SIG-M5 treated with dmso at 0.1 percent for 504 hours (cell line): ENCODE measurements at regions not wholly inside any gene's neighbourhood (a gene's known extent, or its start where the extent isn't known, plus 50 kb on each side); places are given as distances from the start of the nearest gene placed in this dataset.

Experiments used
- DNase-seq: peaks from one replicate; lab custom pipeline; 2025; ENCODE audit not compliant: unreplicated experiment; lab: John Stamatoyannopoulos, UW

- DNase-seq = no peak
These were observed 199.7 kb upstream of the MAMLD1 start for GRCh38 chrX:150163221-150163930.

GRCh38 chrX:150163956-150164726, 199.0 kb upstream of the MAMLD1 start:
- DNase-seq = no peak

GRCh38 chrX:150164971-150165600, 198.0 kb upstream of the MAMLD1 start:
- DNase-seq = no peak

GRCh38 chrX:150165776-150166610, 197.1 kb upstream of the MAMLD1 start:
- DNase-seq = no peak

- DNase-seq = no peak
These were observed 195.4 kb upstream of the MAMLD1 start for GRCh38 chrX:150167482-150168324.

GRCh38 chrX:150182161-150182560, 181.0 kb upstream of the MAMLD1 start:
- DNase-seq = no peak

GRCh38 chrX:150184491-150184890, 178.6 kb upstream of the MAMLD1 start:
- DNase-seq = no peak

DNA sequence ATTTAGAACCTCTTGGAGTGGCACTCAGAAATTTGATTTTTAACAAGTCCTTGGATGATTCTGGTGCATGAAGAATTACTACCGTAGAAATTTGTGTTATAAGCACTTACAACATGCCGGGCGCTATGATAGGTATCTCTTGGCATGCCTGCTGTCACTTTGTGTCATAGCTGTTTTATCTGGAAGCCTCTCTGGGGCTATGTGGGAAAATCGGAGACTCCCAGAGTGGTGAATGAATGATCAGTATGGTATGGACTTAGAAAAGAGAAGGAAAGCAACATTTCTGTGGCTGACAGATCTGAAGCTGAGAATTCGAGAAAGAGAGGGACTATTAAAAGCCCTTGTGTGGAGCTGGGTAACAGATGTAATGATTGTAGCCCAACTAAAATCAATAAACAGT, 177.4 kb upstream of the MAMLD1 start:
- DNase-seq = no peak

DNA sequence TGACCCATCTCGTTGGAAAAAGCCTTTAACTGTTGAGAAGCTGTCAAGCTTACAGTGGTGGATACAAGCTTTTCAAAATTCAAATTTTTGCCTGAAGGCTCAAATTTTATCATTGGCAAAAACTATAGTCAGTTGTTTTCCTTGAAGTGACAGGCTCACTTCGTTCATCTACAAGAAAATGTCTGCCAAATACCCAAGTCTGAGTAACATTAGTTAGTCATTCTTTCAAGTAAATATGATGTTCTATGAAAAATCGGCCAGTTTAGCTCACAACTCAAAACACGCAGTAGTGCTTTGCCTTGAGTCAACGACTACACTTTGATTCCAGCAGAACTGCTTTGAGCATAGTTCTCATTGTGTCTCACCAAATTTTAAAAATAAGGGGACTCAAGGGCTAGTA, 170.3 kb upstream of the MAMLD1 start:
- DNase-seq = no peak

DNA sequence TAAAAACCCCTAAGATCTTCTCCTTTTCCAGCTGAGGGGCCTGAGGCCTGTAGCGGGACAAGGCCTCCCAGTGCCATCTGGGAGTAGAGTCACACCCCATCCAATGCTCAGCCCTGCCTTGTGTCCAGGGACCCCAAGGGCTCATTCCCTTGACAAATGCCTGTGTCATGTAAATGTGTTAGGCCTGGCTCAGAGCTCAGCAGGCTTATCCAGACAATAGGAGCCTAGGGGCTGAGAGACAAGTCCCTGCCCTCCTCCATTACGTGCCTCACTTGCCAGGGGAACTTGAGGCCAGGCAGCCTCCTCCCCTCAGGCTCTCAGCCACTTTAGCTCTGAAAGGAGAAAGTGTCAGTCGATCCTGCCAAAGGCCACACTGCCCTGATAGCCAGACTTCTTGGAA, 166.8 kb upstream of the MAMLD1 start:
- DNase-seq = no peak

DNA sequence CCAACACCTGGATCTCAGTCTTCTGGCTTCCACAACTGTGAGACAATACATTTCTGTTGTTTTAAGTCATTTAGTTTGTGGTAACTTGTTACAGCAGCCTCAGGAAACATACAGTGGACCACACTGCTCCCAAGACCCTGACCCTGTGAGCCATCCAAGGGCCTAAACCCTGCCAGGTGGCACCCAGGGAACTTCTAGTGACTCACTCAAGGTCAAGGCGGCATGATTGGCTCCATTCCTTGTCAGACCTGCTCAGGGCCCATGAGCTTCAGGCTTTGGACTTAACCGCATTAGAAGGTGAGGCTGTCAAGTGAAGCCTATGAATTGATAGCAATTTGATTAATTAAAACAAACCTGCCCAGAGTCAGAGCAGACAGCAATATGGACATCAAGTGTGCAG, 165.7 kb upstream of the MAMLD1 start:
- DNase-seq = no peak

DNA sequence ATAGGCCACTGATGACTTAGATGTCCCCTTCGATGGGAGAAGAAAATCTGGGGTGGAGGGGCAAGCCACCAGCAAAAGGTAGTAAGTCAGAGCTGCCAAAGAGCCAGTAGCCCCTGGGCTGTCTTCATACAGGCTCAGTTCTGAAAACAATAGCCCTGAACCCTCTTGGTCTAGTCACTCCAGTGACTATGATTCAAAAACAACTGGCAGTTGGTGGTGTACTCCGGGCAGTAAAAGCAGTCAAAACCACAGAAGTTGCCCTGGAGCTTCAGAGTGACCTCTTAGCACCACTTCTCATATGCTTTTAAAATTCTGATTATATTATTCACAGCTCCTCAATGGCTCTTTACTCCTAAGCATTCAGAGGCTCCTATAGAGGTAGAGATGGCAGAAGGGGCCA, 164.3 kb upstream of the MAMLD1 start:
- DNase-seq = no peak

DNA sequence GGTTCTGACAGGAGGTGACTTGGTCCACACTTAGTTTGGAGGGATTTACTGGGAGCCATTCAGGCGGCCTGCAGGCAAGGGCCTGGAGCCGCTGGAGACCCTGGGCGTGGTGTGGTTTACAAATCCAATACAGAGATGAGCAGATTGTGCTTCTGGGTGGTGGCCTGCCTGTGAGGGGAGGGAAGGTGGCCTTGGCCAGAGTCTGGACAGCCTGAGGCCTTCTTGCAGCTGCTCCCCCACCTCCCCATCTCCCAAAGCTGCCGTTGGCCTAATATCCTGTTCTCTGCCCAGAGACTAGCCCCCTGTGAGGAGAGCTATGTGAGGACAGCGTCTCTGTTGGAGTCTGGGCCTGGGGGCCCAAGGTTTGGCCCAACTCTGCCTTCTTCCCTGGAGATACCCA, 163.9 kb upstream of the MAMLD1 start:
- no peak for DNase-seq

GRCh38 chrX:150199803-150200202, 163.3 kb upstream of the MAMLD1 start:
- no peak for DNase-seq

DNA sequence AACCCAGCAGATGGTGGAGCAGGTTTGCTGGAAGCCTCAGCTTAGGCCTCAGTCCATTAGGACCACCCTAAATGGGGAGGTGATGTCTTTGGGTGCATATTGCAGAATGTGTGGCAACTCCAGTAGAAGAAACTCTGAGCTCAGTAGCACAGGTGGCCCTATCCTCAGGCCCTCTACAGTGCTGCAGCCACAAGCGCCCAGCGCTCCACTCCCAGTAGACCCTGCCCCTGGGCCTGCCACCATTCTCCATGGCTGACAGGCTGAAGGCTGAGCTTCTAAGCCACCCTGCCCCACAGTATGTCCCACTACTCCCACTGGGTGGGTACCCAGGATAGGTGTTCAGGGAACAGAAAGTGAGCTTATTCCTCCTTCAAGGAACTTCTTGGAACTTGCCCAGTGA, 162.8 kb upstream of the MAMLD1 start:
- DNase-seq = no peak

- DNase-seq = peak; percentile 86
These were observed 162.3 kb upstream of the MAMLD1 start for GRCh38 chrX:150200820-150201287.

GRCh38 chrX:150201391-150201790, 161.7 kb upstream of the MAMLD1 start:
- DNase-seq = no peak

GRCh38 chrX:150201841-150202240, 161.3 kb upstream of the MAMLD1 start:
- no peak for DNase-seq

GRCh38 chrX:150202641-150203247, 160.4 kb upstream of the MAMLD1 start:
- DNase-seq = peak; percentile 49

DNA sequence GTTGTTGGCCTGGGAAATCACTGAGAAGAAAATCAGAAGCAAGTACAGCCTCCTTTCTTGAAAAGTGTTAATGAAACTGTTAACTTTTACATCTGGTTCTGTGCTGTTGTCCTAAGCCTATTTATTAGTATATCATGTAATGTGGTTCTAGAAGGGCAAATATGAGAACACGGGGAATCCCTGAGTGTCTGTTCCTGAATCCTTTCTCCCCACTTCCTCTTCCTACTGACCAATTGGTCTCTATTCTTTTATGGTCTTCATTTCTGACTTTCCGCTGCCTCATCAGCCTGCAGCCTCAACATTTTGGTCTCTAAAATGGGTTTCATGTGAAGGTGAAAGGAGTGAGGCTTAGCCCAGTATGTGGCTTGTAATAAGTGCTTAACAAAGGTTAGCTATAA, 159.9 kb upstream of the MAMLD1 start:
- DNase-seq = no peak
